ENCODE measurements at regions not wholly inside any gene's neighbourhood (a gene's known extent, or its start where the extent isn't known, plus 50 kb on each side); places are given as distances from the start of the nearest gene placed in this dataset.

DNA sequence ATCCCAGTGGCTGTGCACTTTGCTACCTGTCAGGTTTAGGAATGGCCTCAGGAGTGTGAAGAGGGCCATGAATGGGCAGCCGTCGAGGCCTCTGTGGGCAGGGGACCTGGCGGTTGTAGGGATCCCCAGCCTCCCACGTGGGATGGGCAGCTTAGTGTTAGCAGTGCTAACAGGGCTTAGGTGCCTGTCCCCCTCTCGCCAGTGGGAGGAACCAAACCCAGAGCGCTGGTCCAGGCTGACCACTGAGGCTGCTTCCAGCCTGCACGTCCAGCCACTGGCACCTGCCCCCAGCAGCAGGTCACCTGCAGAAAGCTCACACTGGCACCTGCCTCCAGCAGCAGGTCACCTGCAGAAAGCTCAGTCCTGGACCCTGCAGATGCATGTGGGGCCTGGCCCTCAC lies 162.2 kb upstream of the CIBAR2 start:
- TF ChIP-seq, protein P1, sequence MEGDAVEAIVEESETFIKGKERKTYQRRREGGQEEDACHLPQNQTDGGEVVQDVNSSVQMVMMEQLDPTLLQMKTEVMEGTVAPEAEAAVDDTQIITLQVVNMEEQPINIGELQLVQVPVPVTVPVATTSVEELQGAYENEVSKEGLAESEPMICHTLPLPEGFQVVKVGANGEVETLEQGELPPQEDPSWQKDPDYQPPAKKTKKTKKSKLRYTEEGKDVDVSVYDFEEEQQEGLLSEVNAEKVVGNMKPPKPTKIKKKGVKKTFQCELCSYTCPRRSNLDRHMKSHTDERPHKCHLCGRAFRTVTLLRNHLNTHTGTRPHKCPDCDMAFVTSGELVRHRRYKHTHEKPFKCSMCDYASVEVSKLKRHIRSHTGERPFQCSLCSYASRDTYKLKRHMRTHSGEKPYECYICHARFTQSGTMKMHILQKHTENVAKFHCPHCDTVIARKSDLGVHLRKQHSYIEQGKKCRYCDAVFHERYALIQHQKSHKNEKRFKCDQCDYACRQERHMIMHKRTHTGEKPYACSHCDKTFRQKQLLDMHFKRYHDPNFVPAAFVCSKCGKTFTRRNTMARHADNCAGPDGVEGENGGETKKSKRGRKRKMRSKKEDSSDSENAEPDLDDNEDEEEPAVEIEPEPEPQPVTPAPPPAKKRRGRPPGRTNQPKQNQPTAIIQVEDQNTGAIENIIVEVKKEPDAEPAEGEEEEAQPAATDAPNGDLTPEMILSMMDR (IDR thresholded peaks at IDR 0.05): no peak
- no peak overlapping the region for H3K9ac ChIP-seq (ENCODE audit: insufficient read depth, low read length, poor library complexity, severe bottlenecking)
- H3K4me2 ChIP-seq (replicated peaks; ENCODE audit: extremely low read depth, low read length, poor library complexity, severe bottlenecking): no peak overlapping the region

GRCh38 chr16:85274924-85275323 lies 162.7 kb upstream of the CIBAR2 start:
- no peak overlapping the region for H3K4me2 ChIP-seq (replicated peaks; ENCODE audit: extremely low read depth, low read length, poor library complexity, severe bottlenecking)
- H3K79me2 ChIP-seq (ENCODE audit: insufficient read depth, low read length): no peaks in the 10 kb centered on the region
- H3K4me1 Mint-ChIP-seq: no peaks in the 10 kb centered on the region
- no peak overlapping the region for H3K4me3 ChIP-seq (replicated peaks in 1 of 3; ENCODE audit: low read depth in 2 of 3, low read length in 3 of 3)
- H3K27me3 Mint-ChIP-seq (ENCODE audit: low read depth in 3 of 3): peaks cover 4 to 10% (median 10%) of the 10 kb centered on the region in 3 donors
- no peak overlapping the region for H3K27ac ChIP-seq (ENCODE audit: low read depth in 1 of 2, low read length in 2 of 2)
- WGBS (ENCODE audit: insufficient coverage): 93% methylated on average over 5 of the region's 8 CpGs
- no peaks in the 10 kb centered on the region for H3K36me3 Mint-ChIP-seq
- no peaks in the 10 kb centered on the region for H3K4me1 ChIP-seq (ENCODE audit: control insufficient read depth in 1 of 2, insufficient read depth in 2 of 2, low read length in 2 of 2)
- no peak overlapping the region for H2AFZ ChIP-seq (ENCODE audit: insufficient read depth, low read depth, low read length, poor library complexity, severe bottlenecking)
- TF ChIP-seq, protein P1 (IDR thresholded peaks at IDR 0.05): no peak
- H3K4me3 Mint-ChIP-seq: no peak overlapping the region
- intact Hi-C loops (cut with micrococcal nuclease): no loop called here
- no peak overlapping the region for H3K27ac Mint-ChIP-seq
- no peaks in the 10 kb centered on the region for H4K20me1 ChIP-seq (ENCODE audit: insufficient read depth, low read length)
- H3K9me3 ChIP-seq (replicated peaks in 1 of 2; ENCODE audit: control insufficient read depth in 1 of 2, insufficient read depth in 1 of 2, low read length in 2 of 2): no peaks in the 10 kb centered on the region
- H3K9me3 Mint-ChIP-seq: no peaks in the 10 kb centered on the region
- H3K9ac ChIP-seq (ENCODE audit: insufficient read depth, low read length, poor library complexity, severe bottlenecking): no peak overlapping the region
- H3K27me3 ChIP-seq (ENCODE audit: control insufficient read depth in 2 of 2, insufficient read depth in 2 of 2, low read length in 2 of 2): no peaks in the 10 kb centered on the region
- no peak for DNase-seq
- no peaks in the 10 kb centered on the region for H3K36me3 ChIP-seq (replicated peaks in 1 of 2; ENCODE audit: control insufficient read depth in 1 of 2, insufficient read depth in 2 of 2, low read length in 2 of 2)

More for the DNA sequence above, 162.2 kb upstream of the CIBAR2 start:
- no peaks in the 10 kb centered on the region for H3K4me1 Mint-ChIP-seq
- H3K27me3 ChIP-seq (ENCODE audit: control insufficient read depth in 2 of 2, insufficient read depth in 2 of 2, low read length in 2 of 2): no peaks in the 10 kb centered on the region
- no peaks in the 10 kb centered on the region for H3K36me3 Mint-ChIP-seq
- no peaks in the 10 kb centered on the region for H3K36me3 ChIP-seq (replicated peaks in 1 of 2; ENCODE audit: control insufficient read depth in 1 of 2, insufficient read depth in 2 of 2, low read length in 2 of 2)
- no peaks in the 10 kb centered on the region for H4K20me1 ChIP-seq (ENCODE audit: insufficient read depth, low read length)
- H3K27ac ChIP-seq (ENCODE audit: low read depth in 1 of 2, low read length in 2 of 2): no peak overlapping the region
- no peak overlapping the region for H2AFZ ChIP-seq (ENCODE audit: insufficient read depth, low read depth, low read length, poor library complexity, severe bottlenecking)
- intact Hi-C loops (cut with micrococcal nuclease): no loop called here
- H3K27ac Mint-ChIP-seq: no peak overlapping the region
- no peaks in the 10 kb centered on the region for H3K4me1 ChIP-seq (ENCODE audit: control insufficient read depth in 1 of 2, insufficient read depth in 2 of 2, low read length in 2 of 2)
- H3K4me3 Mint-ChIP-seq: no peak overlapping the region
- H3K27me3 Mint-ChIP-seq (ENCODE audit: low read depth in 3 of 3): peaks cover 4 to 10% (median 10%) of the 10 kb centered on the region in 3 donors
- H3K9me3 Mint-ChIP-seq: no peaks in the 10 kb centered on the region
- no peak overlapping the region for H3K4me3 ChIP-seq (replicated peaks in 1 of 3; ENCODE audit: low read depth in 2 of 3, low read length in 3 of 3)
- no peak for DNase-seq
- H3K79me2 ChIP-seq (ENCODE audit: insufficient read depth, low read length): no peaks in the 10 kb centered on the region
- no peaks in the 10 kb centered on the region for H3K9me3 ChIP-seq (replicated peaks in 1 of 2; ENCODE audit: control insufficient read depth in 1 of 2, insufficient read depth in 1 of 2, low read length in 2 of 2)
- 97% methylated on average over 7 of the region's 7 CpGs for WGBS (ENCODE audit: insufficient coverage)

All from CD14-positive monocyte (primary cell).